ENCODE measurements at regions not wholly inside any gene's neighbourhood (a gene's known extent, or its start where the extent isn't known, plus 50 kb on each side); places are given as distances from the start of the nearest gene placed in this dataset.

DNA sequence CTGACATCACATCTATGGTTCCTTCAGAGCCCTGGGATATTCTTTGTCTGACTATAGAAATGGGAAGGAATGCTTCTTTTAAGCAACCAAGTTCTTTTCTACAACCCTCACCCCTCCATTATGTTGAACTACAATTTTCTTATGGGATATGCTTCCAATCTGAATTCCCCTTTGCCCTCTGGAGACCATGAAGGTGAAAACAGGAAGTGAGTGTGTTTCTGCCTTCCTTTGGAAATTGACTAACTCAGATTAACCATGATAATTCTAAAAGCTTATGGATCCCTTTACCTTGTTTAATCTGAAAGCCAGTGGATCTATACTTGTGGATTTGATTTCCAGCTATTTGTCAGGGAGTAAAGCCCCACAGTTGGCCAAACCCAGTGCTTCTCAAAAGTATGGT is 90.8 kb upstream of the SERTM1 start:
- ChIA-PET CTCF (ENCODE audit: partially characterized antibody) (interaction anchor here (1.0 to 1.6 kb wide), 3 partner anchors 12 to 129 kb away, joined by 3 to 5 read pairs (median 4); no protein-coding TSS in a partner anchor), POLR2A (ENCODE audit: partially characterized antibody) (no interaction called here)
- H3K79me1 ChIP-seq (ENCODE audit: low read depth, low read length), result no peaks in the 10 kb centered on the region
- H3K9ac ChIP-seq (replicated peaks in 1 of 4; ENCODE audit: extremely low read depth in 1 of 4, low read depth in 3 of 4, low read length in 3 of 4), result no peak overlapping the region
- no peaks in the 10 kb centered on the region for H3K9me3 ChIP-seq (ENCODE audit: insufficient read depth in 2 of 2, low read depth in 1 of 2, low read length in 1 of 2)
- no peak overlapping the region for H3K14ac ChIP-seq (ENCODE audit: insufficient read length)
- H3K56ac ChIP-seq (replicated peaks; ENCODE audit: insufficient read length, low read depth, low read length), result no peak overlapping the region
- H2BK15ac ChIP-seq (ENCODE audit: low read length), result no peak overlapping the region
- no peaks in the 10 kb centered on the region for H3K36me3 ChIP-seq (ENCODE audit: control insufficient read depth in 2 of 4, insufficient read depth in 4 of 4, low read length in 3 of 4)
- TF ChIP-seq KDM1A (IDR thresholded peaks at IDR 0.05; ENCODE audit: borderline replicate concordance, low read length), result no peak
- no peak for TF ChIP-seq HDAC6 (IDR thresholded peaks at IDR 0.05; ENCODE audit: low read depth, low read length)
- TF ChIP-seq EGR1 (IDR thresholded peaks at IDR 0.05; ENCODE audit: borderline replicate concordance, low read depth, low read length), result no peak
- TF ChIP-seq YY1 (IDR thresholded peaks at IDR 0.05; ENCODE audit: low read depth, low read length), result no peak
- no peak for TF ChIP-seq NRF1 (IDR thresholded peaks at IDR 0.05; ENCODE audit: low read depth, low read length)
- no peak for TF ChIP-seq EP300 (IDR thresholded peaks at IDR 0.05; ENCODE audit: borderline replicate concordance in 1 of 2, low read depth in 2 of 2, low read length in 2 of 2)
- no peaks in the 10 kb centered on the region for H3K4me1 ChIP-seq (replicated peaks in 1 of 4; ENCODE audit: control insufficient read depth in 3 of 4, insufficient read depth in 4 of 4, low read length in 3 of 4)
- no peak overlapping the region for H2AK5ac ChIP-seq (ENCODE audit: low read depth, low read length)
- no peak overlapping the region for H2BK12ac ChIP-seq (ENCODE audit: low read depth, low read length)
- H3K4me3 ChIP-seq (ENCODE audit: extremely low read depth in 1 of 4, insufficient read depth in 2 of 4, low read depth in 3 of 4, low read length in 4 of 4), result no peak overlapping the region
- no peak overlapping the region for H2AFZ ChIP-seq (ENCODE audit: low read length)
- H3K27me3 ChIP-seq (replicated peaks in 1 of 4; ENCODE audit: control insufficient read depth in 3 of 4, extremely low read depth in 1 of 4, insufficient read depth in 3 of 4, low read length in 3 of 4), result no peaks in the 10 kb centered on the region
- H4K91ac ChIP-seq (replicated peaks; ENCODE audit: insufficient read length, low read length), result no peak overlapping the region
- DNase-seq (ENCODE audit: low read depth in 1 of 2, low spot score in 2 of 2), result no peak
- H4K5ac ChIP-seq (ENCODE audit: insufficient read length, low read depth, low read length), result no peak overlapping the region
- no peak overlapping the region for H2BK120ac ChIP-seq (replicated peaks; ENCODE audit: low read depth, low read length)
- no peaks in the 10 kb centered on the region for H3K23me2 ChIP-seq (ENCODE audit: low read depth, low read length)
- no peak for FAIRE-seq
- no peak overlapping the region for H2BK20ac ChIP-seq (ENCODE audit: low read length)
- no peak overlapping the region for H3K4me2 ChIP-seq (ENCODE audit: insufficient read depth in 1 of 2, low read depth in 2 of 2, low read length in 2 of 2)
- H3K79me2 ChIP-seq (ENCODE audit: control insufficient read depth in 1 of 2, insufficient read depth in 2 of 2, low read length in 2 of 2), result no peaks in the 10 kb centered on the region
- no peak overlapping the region for H3K27ac ChIP-seq (ENCODE audit: low read depth, low read length)
- no peak overlapping the region for H3K18ac ChIP-seq (ENCODE audit: extremely low read depth, low read length)
- no peak overlapping the region for H2BK5ac ChIP-seq (ENCODE audit: low read depth, low read length)
- H4K20me1 ChIP-seq (replicated peaks in 1 of 2; ENCODE audit: control insufficient read depth in 1 of 2, insufficient read depth in 2 of 2, low read length in 2 of 2), result no peaks in the 10 kb centered on the region
- H3K23ac ChIP-seq (ENCODE audit: insufficient read length), result no peak overlapping the region
- no peak overlapping the region for H3K4ac ChIP-seq (replicated peaks; ENCODE audit: insufficient read length, low read depth, low read length)
- no peak overlapping the region for H4K8ac ChIP-seq (ENCODE audit: extremely low read depth, insufficient read depth, low read length)
